ENCODE measurements at regions not wholly inside any gene's neighbourhood (a gene's known extent, or its start where the extent isn't known, plus 50 kb on each side); places are given as distances from the start of the nearest gene placed in this dataset.

GRCh38 chr17:56699186-56699894 is 105.8 kb downstream of the NOG start:
- TF ChIP-seq, protein P1, sequence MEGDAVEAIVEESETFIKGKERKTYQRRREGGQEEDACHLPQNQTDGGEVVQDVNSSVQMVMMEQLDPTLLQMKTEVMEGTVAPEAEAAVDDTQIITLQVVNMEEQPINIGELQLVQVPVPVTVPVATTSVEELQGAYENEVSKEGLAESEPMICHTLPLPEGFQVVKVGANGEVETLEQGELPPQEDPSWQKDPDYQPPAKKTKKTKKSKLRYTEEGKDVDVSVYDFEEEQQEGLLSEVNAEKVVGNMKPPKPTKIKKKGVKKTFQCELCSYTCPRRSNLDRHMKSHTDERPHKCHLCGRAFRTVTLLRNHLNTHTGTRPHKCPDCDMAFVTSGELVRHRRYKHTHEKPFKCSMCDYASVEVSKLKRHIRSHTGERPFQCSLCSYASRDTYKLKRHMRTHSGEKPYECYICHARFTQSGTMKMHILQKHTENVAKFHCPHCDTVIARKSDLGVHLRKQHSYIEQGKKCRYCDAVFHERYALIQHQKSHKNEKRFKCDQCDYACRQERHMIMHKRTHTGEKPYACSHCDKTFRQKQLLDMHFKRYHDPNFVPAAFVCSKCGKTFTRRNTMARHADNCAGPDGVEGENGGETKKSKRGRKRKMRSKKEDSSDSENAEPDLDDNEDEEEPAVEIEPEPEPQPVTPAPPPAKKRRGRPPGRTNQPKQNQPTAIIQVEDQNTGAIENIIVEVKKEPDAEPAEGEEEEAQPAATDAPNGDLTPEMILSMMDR (IDR thresholded peaks at IDR 0.05; ENCODE audit: control extremely low read depth in 1 of 3, insufficient read depth in 1 of 3, low read depth in 1 of 3, low read length in 3 of 3) = no peak
- TF ChIP-seq KDM1A (IDR thresholded peaks at IDR 0.05; ENCODE audit: borderline replicate concordance, low read length) = no peak
